ENCODE measurements at regions not wholly inside any gene's neighbourhood (a gene's known extent, or its start where the extent isn't known, plus 50 kb on each side); places are given as distances from the start of the nearest gene placed in this dataset.

- no peak for TF ChIP-seq POLR2A (IDR thresholded peaks at IDR 0.05; ENCODE audit: low read depth, low read length)
- no peak for TF ChIP-seq FOS (IDR thresholded peaks at IDR 0.05; ENCODE audit: borderline replicate concordance, insufficient read depth, low read length)
- no peak for TF ChIP-seq JUN (IDR thresholded peaks at IDR 0.05; ENCODE audit: borderline replicate concordance, insufficient read depth, insufficient read length, low read depth)
- TF ChIP-seq GATA2 (IDR thresholded peaks at IDR 0.05; ENCODE audit: insufficient read depth, insufficient read length, low read depth, low read length): no peak
- TF ChIP-seq, protein P1, sequence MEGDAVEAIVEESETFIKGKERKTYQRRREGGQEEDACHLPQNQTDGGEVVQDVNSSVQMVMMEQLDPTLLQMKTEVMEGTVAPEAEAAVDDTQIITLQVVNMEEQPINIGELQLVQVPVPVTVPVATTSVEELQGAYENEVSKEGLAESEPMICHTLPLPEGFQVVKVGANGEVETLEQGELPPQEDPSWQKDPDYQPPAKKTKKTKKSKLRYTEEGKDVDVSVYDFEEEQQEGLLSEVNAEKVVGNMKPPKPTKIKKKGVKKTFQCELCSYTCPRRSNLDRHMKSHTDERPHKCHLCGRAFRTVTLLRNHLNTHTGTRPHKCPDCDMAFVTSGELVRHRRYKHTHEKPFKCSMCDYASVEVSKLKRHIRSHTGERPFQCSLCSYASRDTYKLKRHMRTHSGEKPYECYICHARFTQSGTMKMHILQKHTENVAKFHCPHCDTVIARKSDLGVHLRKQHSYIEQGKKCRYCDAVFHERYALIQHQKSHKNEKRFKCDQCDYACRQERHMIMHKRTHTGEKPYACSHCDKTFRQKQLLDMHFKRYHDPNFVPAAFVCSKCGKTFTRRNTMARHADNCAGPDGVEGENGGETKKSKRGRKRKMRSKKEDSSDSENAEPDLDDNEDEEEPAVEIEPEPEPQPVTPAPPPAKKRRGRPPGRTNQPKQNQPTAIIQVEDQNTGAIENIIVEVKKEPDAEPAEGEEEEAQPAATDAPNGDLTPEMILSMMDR (IDR thresholded peaks at IDR 0.05; ENCODE audit: extremely low read depth in 1 of 2, insufficient read depth in 1 of 2, low read depth in 1 of 2, low read length in 2 of 2): no peak
- TF ChIP-seq MYC (IDR thresholded peaks at IDR 0.05; ENCODE audit: low read depth, low read length): no peak
- TF ChIP-seq, protein P2, sequence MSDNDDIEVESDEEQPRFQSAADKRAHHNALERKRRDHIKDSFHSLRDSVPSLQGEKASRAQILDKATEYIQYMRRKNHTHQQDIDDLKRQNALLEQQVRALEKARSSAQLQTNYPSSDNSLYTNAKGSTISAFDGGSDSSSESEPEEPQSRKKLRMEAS (IDR thresholded peaks at IDR 0.05; ENCODE audit: insufficient read depth, insufficient read length): no peak
- TF ChIP-seq EZH2 (IDR thresholded peaks at IDR 0.05; ENCODE audit: borderline replicate concordance, low read depth, low read length, severe bottlenecking): no peak
- TF ChIP-seq POLR2AphosphoS5 (IDR thresholded peaks at IDR 0.05; ENCODE audit: insufficient read depth, low read depth, low read length): no peak
- DNase-seq (ENCODE audit: low read depth, low spot score) (no peak), FAIRE-seq (no peak)
- H3K9ac ChIP-seq (replicated peaks; ENCODE audit: extremely low read depth, insufficient read depth, low read length): no peak overlapping the region
- H3K27me3 ChIP-seq (ENCODE audit: control insufficient read depth in 2 of 2, insufficient read depth in 2 of 2, low read length in 2 of 2): no peaks in the 10 kb centered on the region
- no peak overlapping the region for H2AFZ ChIP-seq (ENCODE audit: low read depth, low read length)
- BruUV-seq (replicated peaks): no TSS peak
- H3K36me3 ChIP-seq (ENCODE audit: control insufficient read depth in 2 of 2, extremely low read depth in 1 of 2, insufficient read depth in 2 of 2, low read length in 2 of 2): no peaks in the 10 kb centered on the region
- ChIA-PET POLR2A (no interaction called here), CTCF (no interaction called here)
- H3K9me1 ChIP-seq (replicated peaks; ENCODE audit: control insufficient read depth, extremely low read depth, insufficient read depth, low read length): no peaks in the 10 kb centered on the region
- intact Hi-C loops (cut with micrococcal nuclease): no loop called here
- peaks cover 10% of the 10 kb centered on the region for H3K9me3 ChIP-seq (replicated peaks; ENCODE audit: control insufficient read depth, insufficient read depth, low read length)
- no peak overlapping the region for H3K4me3 ChIP-seq (replicated peaks in 1 of 3; ENCODE audit: insufficient read depth in 1 of 3, low read depth in 1 of 3, low read length in 3 of 3)
- H3K4me1 ChIP-seq (ENCODE audit: control insufficient read depth, extremely low read depth, insufficient read depth, low read length): no peaks in the 10 kb centered on the region
- no peaks in the 10 kb centered on the region for H4K20me1 ChIP-seq (replicated peaks; ENCODE audit: control insufficient read depth, extremely low read depth, insufficient read depth, low read length)
- no peak overlapping the region for H3K27ac ChIP-seq (ENCODE audit: insufficient read depth, low read depth, low read length)
- H3K4me2 ChIP-seq (ENCODE audit: insufficient read depth, low read length): no peak overlapping the region
- H3K79me2 ChIP-seq (ENCODE audit: control insufficient read depth, insufficient read depth, low read length): no peaks in the 10 kb centered on the region
- dilution Hi-C loops (cut with MboI; ENCODE audit: extremely low pct_ligation_motif_present, low sequenced_read_pairs): no loop called here
Observed at GRCh38 chr13:83810136-83810535, 72.1 kb downstream of the SLITRK1 start.

Measured in endothelial cell of umbilical vein (primary cell).